ENCODE measurements at regions not wholly inside any gene's neighbourhood (a gene's known extent, or its start where the extent isn't known, plus 50 kb on each side); places are given as distances from the start of the nearest gene placed in this dataset.

GRCh38 chrX:121106484-121107235 is 59.2 kb downstream of the GLUD2 start:
- Histone ChIP-seq H3K36me3 (ENCODE audit: control insufficient read depth in 2 of 2, insufficient read depth in 2 of 2, low read length in 1 of 2) (no peaks in the 10 kb centered on the region), H3K9me3 (replicated peaks; ENCODE audit: control insufficient read depth, insufficient read depth, low read length) (no peaks in the 10 kb centered on the region; the same call in 2 of the 3 replicates), H3K4me2 (ENCODE audit: control insufficient read depth, insufficient read depth) (no peak overlapping the region), H2AFZ (ENCODE audit: control insufficient read depth, low read depth, low read length) (no peak overlapping the region), H3K27ac (ENCODE audit: control insufficient read depth, insufficient read depth) (no peak overlapping the region), H4K20me1 (ENCODE audit: control insufficient read depth, insufficient read depth) (no peaks in the 10 kb centered on the region), H3K4me3 (no peak overlapping the region), H3K27me3 (replicated peaks in 1 of 2; ENCODE audit: control insufficient read depth in 2 of 2, insufficient read depth in 2 of 2, low read length in 1 of 2) (no peaks in the 10 kb centered on the region), H3K79me2 (ENCODE audit: control insufficient read depth, insufficient read depth, low read length) (no peaks in the 10 kb centered on the region), H3K9ac (ENCODE audit: control insufficient read depth, insufficient read depth, low read length) (no peak overlapping the region), H3K4me1 (ENCODE audit: control insufficient read depth, insufficient read depth, low read length) (no peaks in the 10 kb centered on the region)
- intact Hi-C loops (cut with micrococcal nuclease; ENCODE audit: unreplicated experiment) (no loop called here), in situ Hi-C loops (cut with MboI) (no loop called here)
- POLR2A ChIA-PET, result no interaction called here
- DNase-seq (ENCODE audit: low read depth, low spot score), result no peak
- TF ChIP-seq SREBF1 (IDR thresholded peaks at IDR 0.05; ENCODE audit: low read length), result no peak
- TF ChIP-seq JUNB (IDR thresholded peaks at IDR 0.05), result no peak
- no peak for TF ChIP-seq HSF1 (IDR thresholded peaks at IDR 0.05; ENCODE audit: low read depth, low read length)
- no peak for TF ChIP-seq WRNIP1 (IDR thresholded peaks at IDR 0.05; ENCODE audit: borderline replicate concordance, low read depth, low read length)
- TF ChIP-seq, protein P1, sequence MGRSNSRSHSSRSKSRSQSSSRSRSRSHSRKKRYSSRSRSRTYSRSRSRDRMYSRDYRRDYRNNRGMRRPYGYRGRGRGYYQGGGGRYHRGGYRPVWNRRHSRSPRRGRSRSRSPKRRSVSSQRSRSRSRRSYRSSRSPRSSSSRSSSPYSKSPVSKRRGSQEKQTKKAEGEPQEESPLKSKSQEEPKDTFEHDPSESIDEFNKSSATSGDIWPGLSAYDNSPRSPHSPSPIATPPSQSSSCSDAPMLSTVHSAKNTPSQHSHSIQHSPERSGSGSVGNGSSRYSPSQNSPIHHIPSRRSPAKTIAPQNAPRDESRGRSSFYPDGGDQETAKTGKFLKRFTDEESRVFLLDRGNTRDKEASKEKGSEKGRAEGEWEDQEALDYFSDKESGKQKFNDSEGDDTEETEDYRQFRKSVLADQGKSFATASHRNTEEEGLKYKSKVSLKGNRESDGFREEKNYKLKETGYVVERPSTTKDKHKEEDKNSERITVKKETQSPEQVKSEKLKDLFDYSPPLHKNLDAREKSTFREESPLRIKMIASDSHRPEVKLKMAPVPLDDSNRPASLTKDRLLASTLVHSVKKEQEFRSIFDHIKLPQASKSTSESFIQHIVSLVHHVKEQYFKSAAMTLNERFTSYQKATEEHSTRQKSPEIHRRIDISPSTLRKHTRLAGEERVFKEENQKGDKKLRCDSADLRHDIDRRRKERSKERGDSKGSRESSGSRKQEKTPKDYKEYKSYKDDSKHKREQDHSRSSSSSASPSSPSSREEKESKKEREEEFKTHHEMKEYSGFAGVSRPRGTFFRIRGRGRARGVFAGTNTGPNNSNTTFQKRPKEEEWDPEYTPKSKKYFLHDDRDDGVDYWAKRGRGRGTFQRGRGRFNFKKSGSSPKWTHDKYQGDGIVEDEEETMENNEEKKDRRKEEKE (IDR thresholded peaks at IDR 0.05), result no peak
- TF ChIP-seq DPF2 (IDR thresholded peaks at IDR 0.05), result no peak
- no peak for TF ChIP-seq SUZ12 (IDR thresholded peaks at IDR 0.05; ENCODE audit: unreplicated experiment)
- no peak for TF ChIP-seq RBBP5 (conservative IDR thresholded peaks at IDR 0.05)
- TF ChIP-seq POLR2A (IDR thresholded peaks at IDR 0.05; ENCODE audit: low read depth, low read length), result no peak
- TF ChIP-seq ASH2L (IDR thresholded peaks at IDR 0.05; ENCODE audit: borderline replicate concordance, low read depth), result no peak
- TF ChIP-seq, protein P2, sequence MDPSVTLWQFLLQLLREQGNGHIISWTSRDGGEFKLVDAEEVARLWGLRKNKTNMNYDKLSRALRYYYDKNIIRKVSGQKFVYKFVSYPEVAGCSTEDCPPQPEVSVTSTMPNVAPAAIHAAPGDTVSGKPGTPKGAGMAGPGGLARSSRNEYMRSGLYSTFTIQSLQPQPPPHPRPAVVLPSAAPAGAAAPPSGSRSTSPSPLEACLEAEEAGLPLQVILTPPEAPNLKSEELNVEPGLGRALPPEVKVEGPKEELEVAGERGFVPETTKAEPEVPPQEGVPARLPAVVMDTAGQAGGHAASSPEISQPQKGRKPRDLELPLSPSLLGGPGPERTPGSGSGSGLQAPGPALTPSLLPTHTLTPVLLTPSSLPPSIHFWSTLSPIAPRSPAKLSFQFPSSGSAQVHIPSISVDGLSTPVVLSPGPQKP (IDR thresholded peaks at IDR 0.05; ENCODE audit: low read depth, low read length), result no peak
- TF ChIP-seq ATF2 (IDR thresholded peaks at IDR 0.05; ENCODE audit: low read length), result no peak
- TF ChIP-seq BRCA1 (IDR thresholded peaks at IDR 0.05; ENCODE audit: low read depth, low read length), result no peak
- no peak for TF ChIP-seq GATAD2B (conservative IDR thresholded peaks at IDR 0.05; ENCODE audit: low read depth)
- no peak for TF ChIP-seq USF2 (IDR thresholded peaks at IDR 0.05; ENCODE audit: borderline replicate concordance, low read depth, low read length)
- TF ChIP-seq POU2F2 (IDR thresholded peaks at IDR 0.05; ENCODE audit: borderline replicate concordance, low read depth, low read length), result no peak
- TF ChIP-seq ZNF384 (IDR thresholded peaks at IDR 0.05; ENCODE audit: borderline replicate concordance, low read depth, low read length), result no peak
- FAIRE-seq, result no peak
- WGBS (ENCODE audit: insufficient coverage, insufficient replicate concordance, low lambda C conversion rate, missing lambda C conversion rate), result 40% methylated on average over 7 of the region's 7 CpGs
- RAD21 ChIA-PET (ENCODE audit: unreplicated experiment), result no interaction called here
- no TSS peak for BruUV-seq (replicated peaks)
- SMC1A ChIA-PET (ENCODE audit: uncharacterized antibody, unreplicated experiment), result no interaction called here
- no peak for ATAC-seq
- CTCF ChIA-PET, result interaction anchor here (0.8 kb wide), 1 partner anchor 27 kb away, joined by 3 read pairs; no protein-coding TSS in a partner anchor

All from GM12878 (cell line).